Limb (tissue), 2 donors: ENCODE measurements at regions not wholly inside any gene's neighbourhood (a gene's known extent, or its start where the extent isn't known, plus 50 kb on each side); places are given as distances from the start of the nearest gene placed in this dataset.

Experiments used
- DNase-seq, 2 donors: peaks; one replicate each; pipeline ENCODE4 v3.0.0-alpha.2; 2016; ENCODE audit errors: extremely low spot score in 2 of 2

DNA sequence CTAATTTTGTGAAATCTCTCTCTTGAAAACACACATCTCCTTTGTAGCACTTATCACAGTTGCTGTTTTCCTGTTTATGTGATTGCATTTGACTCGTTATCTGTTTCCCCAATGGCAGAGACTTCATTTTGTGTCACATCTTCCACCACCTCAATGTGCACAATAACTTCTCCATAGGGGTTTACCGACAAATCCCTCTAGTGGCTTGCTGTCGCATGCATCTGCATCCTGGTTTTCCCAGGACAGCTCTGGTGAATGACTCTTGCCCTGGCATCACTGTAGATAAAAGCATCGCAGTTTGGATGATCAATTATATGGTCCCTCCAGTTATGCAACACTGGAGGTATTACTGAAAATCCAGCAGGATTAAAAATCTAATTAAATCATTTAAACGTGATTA lies 206.5 kb upstream of the BTBD3 start:
- no peak for DNase-seq

DNA sequence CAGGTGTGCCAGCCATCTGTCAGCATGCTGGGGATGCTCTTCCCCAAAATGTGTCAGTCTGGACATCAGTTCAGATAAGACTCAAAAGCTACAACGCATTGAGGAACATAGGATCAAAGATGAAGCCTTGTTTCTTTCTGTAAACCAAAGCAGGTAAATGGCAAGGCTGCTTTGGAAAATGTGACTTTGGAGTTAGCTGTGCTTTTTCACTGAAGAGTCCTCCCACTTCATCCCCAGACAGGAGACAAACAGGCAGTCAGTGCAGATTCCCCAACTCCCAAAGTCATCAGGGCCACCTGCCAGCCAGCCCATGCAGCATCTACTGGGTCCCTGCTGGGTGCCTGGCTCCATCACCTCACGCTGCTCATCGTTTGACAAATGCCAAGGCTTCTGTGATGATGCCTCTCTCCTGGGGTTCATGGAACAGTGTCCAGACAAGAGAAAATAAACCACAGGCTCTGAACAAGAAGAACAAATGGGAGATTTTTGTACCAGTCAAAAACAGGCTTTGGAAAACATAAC lies 205.0 kb upstream of the BTBD3 start:
- DNase-seq, result no peak

DNA sequence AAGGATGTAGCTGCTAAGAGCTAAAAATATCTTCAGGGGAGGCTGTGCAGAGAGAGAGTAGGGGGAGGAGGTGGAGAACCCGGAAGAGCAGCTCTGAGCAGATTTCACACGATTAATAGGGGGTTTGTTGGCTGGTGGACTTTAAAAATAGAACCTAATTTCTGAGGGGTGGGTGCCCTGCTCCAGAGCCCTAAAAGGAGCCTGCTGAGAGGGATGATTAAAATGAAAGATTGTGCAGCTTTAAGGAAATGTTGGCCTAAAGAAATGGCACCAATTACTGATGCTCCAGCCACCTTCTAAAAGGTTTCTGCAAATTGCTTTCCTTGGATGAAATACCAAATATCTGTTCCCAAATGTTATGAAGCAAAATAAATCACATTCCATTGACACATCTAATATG lies 202.8 kb upstream of the BTBD3 start:
- no peak for DNase-seq

DNA sequence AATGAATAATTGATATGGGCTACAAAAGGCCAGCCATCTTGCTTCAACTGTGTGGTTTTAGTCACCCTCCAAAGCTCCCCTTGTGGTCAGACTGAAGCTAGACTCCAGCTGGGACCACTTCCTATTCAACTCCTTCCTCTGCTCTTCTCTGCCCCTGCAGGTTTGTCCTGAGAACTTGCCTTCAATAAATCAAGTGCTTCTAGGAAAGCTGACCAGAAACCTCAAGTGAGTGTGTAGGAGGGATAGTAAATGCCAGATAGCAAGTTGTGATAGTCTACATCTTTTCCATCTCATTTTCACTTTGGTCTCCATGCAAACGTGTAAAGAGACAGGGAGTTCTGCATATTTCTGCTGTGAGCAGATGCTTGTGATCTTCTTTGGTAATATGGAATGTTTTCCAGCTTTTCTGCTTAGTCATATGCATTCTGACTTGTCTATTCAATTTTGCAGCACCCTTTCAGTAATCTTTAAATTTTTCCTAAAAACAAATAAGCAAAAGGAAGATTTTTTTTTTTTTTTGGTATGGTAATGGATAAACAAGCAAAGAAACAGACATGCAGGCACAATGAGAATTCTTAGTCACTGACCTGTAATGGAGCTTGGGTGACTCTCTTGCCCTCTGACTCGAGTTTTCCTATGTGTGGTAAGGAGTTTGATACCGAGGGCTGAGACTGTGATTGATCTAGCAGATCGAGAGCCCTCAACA lies 201.3 kb upstream of the BTBD3 start:
- no peak for DNase-seq

DNA sequence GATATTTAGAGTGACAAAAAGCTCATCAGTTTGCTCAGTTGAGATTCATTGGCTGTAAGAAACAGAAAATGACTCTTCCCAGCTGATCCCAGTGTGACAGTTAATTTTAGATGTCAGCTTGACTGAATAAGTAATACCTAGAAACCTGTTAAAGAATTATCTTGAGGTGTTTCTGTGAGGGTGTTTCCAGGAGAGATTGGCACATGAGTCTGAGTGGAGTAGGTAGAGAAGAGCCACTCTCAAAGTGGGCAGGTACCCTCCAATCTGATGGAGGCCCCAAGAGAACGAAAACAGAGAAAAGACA lies 200.8 kb upstream of the BTBD3 start:
- DNase-seq, result no peak

DNA sequence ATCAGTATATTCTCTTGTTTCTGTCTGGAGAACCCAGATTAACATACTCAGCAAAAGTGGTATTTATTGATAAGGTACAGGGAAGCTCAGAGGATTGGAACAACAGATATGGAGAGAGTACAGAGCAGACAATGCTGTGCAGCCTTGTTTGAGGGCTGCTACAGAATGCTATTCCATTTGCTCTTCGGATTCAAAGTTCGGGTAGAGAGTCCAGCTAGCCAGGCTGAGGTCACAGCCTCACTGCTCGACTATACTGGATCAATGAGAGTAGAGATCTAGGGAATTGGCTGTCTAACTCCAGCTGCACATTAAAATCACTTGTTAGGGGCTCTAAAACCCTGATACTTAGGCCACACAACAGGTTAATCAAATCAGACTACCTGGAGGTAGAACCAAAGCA lies 200.1 kb upstream of the BTBD3 start:
- no peak for DNase-seq

DNA sequence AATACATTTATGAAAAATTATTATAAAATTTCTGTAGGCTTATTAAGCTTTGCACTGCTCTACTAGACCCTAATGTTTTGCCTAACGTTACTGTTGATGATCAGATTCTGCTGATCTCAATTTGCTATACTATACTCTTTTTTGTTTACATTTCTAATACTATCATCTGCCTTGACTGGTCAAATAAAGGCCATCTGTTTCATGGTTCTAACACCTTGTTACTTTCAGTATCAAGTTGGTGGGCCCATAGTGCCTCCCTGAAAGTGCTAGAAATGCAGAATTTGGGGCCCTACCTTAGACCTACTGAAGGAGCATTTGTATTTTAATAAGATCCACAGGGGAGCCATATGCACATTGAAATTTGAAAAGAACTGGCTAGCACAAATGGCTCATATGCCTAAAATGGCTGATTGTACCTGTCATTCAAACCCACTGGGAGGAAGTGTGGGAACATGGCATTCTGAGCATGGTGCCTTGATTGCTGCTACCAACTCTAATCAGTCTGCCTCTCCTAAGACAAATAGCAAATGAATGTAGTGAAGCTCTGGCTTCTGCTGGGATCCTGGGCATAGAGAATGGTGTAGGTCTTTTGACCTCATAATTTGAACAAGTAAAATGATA lies 199.1 kb upstream of the BTBD3 start:
- no peak for DNase-seq

DNA sequence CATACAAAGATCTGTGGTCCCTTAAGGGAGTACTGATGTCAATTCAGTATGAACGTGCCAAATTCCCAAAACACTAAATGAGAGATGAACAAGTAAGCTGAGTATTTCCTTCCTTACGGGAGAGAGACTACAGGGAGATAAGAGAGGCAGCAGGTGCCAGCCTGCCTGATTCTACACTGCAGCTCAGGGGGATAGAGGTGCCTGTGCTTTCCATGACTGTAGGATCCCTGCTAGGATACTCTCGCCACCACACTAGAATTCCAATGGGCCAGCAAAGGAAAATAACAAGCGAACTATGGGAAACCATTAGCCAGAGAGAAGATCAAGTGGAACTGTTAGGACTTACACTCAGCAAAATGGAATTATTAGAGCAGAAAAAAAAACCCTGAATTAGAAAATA lies 198.5 kb upstream of the BTBD3 start:
- DNase-seq, result no peak

DNA sequence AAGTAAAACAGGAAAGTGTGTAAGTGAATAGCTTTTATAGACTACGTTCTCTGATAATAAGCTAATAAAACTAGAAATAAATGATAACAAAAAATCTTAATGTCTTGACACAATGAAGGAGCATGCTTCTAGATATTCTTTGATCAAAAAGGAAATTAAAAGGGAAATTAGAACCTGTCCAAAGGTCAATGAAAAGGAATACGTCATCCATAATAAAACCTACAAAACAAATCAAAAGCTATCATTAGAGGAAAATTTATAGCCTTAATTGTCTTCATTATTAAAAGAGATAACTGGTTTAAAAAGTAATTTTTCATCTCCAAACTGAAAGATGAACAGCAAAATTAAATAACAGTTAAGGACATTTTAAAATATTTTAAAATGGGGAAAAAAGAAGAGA lies 196.3 kb upstream of the BTBD3 start:
- no peak for DNase-seq

DNA sequence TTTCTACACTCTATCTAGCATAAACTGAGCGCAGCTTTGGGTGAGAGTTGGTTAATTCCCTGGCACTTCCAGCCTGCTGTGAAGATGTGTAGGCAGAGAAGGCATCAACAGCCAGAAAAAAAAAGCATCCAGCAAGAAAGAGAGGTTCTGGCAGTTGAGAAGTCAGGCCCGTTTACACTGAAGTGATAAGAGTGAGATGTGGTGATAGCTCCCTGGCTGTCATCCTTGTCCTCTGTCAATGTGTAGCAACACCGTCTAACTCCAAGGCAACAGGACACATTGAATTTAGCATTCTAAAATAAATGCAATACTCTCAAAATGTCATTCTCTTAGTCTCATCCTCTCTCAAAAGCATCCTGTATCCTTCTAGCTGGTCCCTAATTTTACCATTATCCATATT lies 193.6 kb upstream of the BTBD3 start:
- no peak for DNase-seq

DNA sequence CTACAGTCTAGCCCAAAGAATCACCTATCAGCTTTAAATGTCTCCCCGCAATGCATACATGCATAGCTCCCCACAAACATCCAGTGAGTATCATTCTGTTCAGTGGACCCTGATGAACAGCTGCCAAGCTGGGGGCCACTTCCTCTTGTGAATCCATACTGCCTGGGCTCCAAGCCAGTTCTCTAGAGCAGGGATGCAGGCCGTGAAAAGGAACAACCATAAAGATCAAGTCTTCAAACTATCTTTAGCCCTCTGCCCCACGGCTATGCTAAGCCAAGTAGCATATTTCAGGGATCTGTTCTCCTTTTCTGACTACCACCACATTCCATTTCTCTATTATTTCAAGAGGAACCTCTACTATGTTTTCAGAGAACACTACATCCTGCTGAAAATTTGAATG lies 191.7 kb upstream of the BTBD3 start:
- DNase-seq, result no peak

DNA sequence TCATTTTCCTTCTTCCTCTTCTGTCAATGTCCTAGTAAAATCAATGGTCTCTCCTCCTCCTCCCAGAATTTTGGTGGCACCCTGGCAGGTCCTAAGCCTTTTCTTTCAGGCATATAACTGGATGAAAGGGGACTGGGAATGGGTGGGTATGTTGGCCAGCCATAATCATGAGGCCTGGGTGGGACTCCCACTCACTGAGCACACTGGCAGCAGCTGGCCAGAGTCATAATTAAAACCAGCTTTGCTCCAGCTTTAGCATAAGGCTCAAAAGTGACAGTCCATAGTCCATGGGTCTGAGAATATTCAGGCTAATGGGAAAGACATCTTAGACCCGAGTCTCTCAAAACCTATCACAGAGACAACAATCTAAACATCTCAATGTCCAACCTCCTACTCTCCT lies 190.0 kb upstream of the BTBD3 start:
- no peak for DNase-seq

DNA sequence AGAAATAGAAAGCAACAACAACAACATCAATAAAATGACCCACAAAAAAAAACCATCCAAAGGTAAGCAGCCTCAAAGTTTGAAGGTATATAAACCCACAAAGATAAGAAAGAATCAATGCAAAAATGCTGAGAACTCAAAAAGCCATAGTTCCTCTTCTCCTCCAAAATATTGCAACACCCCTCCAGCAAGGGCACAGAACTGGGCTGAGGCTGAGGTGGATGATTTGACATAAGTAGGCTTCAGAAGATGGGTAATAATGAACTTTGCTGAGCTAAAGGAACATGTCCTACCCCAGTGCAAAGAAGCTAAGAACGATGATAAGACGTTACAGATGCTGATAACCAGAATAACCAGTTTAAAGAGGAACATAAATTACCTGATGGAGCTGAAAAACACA lies 188.8 kb upstream of the BTBD3 start:
- no peak for DNase-seq

DNA sequence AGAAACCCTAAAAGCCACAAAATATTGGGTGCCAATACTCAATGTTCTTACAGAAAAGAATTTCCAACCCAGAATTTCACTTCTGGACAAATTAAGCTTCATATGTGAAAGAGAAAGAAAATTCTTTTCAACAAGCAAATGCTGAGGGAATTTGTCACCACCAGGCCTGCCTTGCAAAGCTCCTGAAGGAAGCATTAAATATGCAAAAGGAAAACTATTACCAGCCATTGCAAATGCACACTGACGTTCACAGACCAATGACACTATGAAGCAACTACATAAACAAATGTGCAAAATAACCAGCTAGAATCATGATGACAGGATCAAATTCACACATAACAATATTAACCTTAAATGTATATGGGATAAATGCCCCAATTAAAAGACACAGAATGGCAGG lies 187.9 kb upstream of the BTBD3 start:
- no peak for DNase-seq

DNA sequence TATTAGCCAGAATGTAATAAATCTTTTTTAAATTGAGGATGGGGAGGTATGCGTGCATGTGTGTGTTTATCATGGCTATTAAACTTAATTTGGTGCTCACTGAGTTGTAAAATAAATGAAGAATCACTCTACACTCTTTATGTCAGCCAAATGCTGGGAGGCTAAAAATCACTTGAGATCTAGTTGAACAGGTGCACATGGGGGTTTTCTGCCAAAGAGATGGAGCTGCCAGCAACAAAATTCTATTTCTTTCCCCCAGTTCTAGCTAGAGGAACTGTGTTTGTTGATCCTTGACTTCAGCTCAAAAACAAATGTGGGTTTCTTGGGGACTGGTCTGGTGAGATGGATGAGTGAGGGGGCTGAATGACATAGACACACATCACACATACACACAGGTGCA lies 183.3 kb upstream of the BTBD3 start:
- DNase-seq, result no peak

DNA sequence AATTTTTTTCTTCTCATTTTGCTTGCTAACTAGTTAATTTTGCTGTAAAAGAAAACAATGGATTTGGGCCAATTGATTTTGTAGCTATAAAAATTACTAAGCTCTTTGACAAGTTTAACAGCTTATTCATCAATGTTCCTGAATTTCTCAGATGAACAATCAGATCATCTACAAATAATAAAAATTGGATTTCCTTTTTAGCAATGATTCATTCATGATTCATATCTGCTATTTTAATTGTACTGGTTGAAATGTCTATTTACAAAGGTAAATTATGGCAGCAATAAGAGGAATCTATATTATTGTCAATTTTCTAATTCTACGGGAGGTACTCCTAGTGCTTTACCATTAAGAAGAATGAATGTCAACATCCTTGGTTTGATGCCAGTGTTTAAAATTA lies 178.8 kb upstream of the BTBD3 start:
- DNase-seq, result no peak

DNA sequence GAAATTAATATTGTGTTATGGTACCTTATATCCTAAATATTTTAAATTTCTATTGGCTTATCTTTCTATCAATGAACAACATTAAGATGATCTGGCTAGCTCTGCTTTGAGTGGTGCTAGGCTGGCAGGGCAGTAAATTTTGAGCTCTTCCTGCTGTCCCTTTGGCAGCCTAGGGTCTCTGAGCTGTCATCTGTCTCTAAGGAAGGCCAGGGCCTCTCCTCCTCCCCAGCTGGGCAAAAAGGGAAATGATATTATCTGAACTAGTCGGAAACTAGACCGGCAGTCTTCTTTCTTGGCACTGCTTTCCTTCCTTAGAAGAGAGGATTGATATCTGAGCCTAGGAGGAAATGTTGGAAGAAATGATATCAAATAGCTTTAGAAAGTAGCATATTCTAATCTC lies 176.7 kb upstream of the BTBD3 start:
- DNase-seq, result no peak

DNA sequence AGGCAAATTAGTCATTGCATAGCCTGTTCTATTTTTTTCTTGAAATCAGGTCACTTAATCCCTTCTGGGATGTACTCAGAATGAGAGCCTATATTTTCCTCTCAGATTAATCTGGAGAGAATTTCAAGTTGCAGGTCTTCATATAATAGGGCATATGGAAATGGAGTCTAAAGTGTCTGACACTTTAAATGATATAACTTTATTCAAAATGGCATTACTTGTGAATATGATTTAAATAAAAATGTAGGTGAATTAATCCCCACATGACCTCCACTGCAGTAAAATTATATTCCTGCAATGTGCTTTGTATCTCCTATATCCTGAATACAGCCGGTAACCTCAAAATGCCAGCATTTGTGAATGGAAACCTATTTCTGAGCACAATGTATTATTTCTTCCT lies 172.5 kb upstream of the BTBD3 start:
- no peak for DNase-seq

DNA sequence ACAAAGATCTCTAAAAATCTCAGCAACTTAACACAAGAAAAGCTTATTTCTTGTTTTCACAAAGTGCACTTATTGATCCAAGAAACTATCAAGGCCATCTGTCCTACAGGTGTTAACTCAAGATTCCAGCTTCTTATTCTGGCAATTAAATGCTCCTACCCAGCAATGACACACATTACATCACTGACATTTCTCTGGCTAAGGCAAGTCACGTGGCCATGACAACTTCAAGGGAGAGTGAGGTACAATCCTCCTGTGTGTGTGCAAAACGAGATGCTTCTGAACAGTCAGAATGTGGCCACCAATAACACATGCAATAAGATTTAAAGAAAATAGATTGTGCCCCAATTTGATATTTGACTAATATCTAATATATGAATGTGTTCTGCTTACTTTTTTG lies 169.3 kb upstream of the BTBD3 start:
- DNase-seq, result no peak

DNA sequence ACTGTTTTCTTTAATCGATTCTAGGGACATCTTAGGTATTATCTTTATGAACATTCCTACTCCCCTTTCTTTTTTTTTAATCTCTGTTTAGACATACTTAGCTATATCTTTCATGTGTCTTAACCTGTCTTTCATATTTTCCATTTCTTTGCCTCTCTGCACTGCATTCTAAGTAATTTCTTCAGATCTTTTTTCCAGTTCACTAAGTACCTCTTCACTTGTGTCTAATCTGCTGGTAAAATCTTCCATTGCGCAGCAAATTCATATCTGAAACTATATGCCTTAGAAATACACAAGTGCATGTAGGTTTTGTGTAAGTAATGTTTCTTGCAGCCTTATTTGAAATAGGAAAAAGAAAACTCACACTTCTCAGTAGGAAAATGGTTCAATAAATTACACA lies 165.4 kb upstream of the BTBD3 start:
- no peak for DNase-seq

DNA sequence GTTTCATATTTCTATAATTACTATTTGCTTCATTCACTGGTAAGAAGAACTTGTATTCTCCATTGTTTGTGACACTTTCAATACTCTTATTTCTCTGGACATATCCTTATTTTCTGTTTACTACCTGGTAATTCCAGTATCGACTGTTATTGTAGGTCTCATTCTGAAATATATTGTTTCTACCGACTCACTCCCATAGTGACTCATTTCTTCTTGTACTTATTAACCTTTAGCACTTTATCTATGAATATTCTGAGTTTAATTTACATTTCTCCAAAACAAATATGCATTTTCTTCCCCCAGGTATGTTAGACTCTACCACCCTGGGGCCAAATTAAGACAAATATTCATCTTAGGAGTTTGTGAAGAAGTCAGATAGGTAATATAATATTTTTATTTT lies 164.5 kb upstream of the BTBD3 start:
- DNase-seq, result no peak

DNA sequence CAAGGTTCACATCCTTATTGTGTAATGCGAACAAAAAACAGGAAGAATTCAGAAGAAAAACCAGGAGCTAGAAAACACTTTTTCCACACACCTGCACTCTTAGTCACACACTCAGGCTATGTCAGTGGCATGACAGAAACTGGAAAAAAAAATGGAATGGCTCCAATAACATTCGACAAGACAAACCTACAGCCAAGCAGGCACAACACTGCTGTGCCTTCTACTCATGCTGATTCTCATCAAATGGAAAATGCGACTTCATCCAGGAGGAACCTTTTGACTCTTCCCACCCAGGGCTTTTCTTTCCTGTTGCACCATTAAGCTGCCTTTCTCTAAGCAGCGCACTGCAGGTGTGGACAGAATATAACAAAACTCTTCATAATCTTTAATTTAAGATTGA lies 163.2 kb upstream of the BTBD3 start:
- DNase-seq, result no peak

DNA sequence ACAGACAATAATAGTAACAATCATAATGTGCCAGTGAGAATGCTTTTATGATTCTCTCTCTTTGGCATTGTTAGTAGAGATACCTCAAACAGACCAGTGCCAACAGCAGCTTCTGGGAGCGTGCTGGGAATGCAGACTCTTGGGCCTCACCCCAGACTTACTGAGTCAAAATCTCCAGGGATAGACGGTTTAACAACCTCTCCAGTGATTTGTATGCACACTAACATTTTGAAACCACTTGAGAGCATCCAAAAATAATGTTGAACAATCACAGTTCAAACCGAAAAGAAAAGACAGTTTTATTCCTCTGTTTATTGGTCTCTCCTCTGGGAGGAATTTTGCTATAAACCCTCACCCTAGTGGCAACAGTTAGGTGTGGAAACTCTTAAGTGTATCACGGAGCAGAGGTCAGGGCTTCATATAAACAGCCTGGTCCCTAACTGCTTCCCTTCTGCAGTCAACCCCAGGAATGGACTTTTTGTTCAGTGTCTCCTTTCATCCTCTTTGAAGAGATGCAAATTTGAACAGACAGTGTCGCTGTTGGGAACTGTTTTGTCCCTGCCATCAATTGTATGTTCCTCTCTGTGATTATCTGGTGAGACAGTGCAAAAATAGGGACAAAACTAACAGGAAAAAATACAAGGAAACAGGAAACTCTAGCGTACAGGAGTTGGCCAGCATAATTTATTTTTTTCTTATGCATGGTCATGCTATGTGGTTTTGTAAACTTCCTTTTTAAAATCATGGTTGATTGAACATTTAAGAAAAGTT lies 162.4 kb upstream of the BTBD3 start:
- DNase-seq, result no peak
